ENCODE measurements at regions not wholly inside any gene's neighbourhood (a gene's known extent, or its start where the extent isn't known, plus 50 kb on each side); places are given as distances from the start of the nearest gene placed in this dataset.

GRCh38 chrX:146355440-146355839, 454.1 kb upstream of the CXorf51B start:
- TF ChIP-seq, protein P1, sequence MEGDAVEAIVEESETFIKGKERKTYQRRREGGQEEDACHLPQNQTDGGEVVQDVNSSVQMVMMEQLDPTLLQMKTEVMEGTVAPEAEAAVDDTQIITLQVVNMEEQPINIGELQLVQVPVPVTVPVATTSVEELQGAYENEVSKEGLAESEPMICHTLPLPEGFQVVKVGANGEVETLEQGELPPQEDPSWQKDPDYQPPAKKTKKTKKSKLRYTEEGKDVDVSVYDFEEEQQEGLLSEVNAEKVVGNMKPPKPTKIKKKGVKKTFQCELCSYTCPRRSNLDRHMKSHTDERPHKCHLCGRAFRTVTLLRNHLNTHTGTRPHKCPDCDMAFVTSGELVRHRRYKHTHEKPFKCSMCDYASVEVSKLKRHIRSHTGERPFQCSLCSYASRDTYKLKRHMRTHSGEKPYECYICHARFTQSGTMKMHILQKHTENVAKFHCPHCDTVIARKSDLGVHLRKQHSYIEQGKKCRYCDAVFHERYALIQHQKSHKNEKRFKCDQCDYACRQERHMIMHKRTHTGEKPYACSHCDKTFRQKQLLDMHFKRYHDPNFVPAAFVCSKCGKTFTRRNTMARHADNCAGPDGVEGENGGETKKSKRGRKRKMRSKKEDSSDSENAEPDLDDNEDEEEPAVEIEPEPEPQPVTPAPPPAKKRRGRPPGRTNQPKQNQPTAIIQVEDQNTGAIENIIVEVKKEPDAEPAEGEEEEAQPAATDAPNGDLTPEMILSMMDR (conservative IDR thresholded peaks at IDR 0.05; ENCODE audit: low read depth, low read length), result no peak
- TF ChIP-seq FOS (IDR thresholded peaks at IDR 0.05; ENCODE audit: low read depth, low read length), result no peak

All from IMR-90 (cell line).